HepG2 (cell line): ENCODE measurements at regions not wholly inside any gene's neighbourhood (a gene's known extent, or its start where the extent isn't known, plus 50 kb on each side); places are given as distances from the start of the nearest gene placed in this dataset.

ENCODE experiments used
- BCLAF1 ChIP-seq: fragments of 450-650 bp; IDR thresholded peaks from 2 replicates; pipeline ENCODE4 v1.6.1; 2017; ENCODE audit warnings: mild to moderate bottlenecking
- CCDC6 ChIP-seq: sonication (generic); formaldehyde crosslinking; IDR thresholded peaks from 2 replicates; pipeline ENCODE4 v1.8.1; 2022; ENCODE audit warnings: mild to moderate bottlenecking, missing genetic modification reagents, moderate library complexity
- ERF ChIP-seq: IDR thresholded peaks from 2 replicates; pipeline ENCODE4 v1.6.1; 2018; ENCODE audit warnings: missing biosample characterization, missing genetic modification reagents
- HIVEP1 ChIP-seq: sonication (generic); formaldehyde crosslinking; IDR thresholded peaks from 2 replicates; pipeline ENCODE4 v1.4.0; 2020; ENCODE audit warnings: mild to moderate bottlenecking, missing genetic modification reagents
- HMGXB4 ChIP-seq, 2 experiments: sonication (generic) in 1 of 2; formaldehyde crosslinking in 1 of 2; IDR thresholded peaks; 2 replicates each; pipeline versions ENCODE4 v1.4.0 to v1.6.1; 2018 to 2020; ENCODE audit warnings: missing genetic modification reagents in 2 of 2, borderline replicate concordance in 1 of 2, low read depth in 1 of 2, mild to moderate bottlenecking in 1 of 2, missing biosample characterization in 1 of 2
- MBD4 ChIP-seq: IDR thresholded peaks from 2 replicates; pipeline ENCODE4 v1.6.1; 2012; ENCODE audit warnings: low read length, inconsistent platforms, borderline replicate concordance
- NR0B2 ChIP-seq: sonication (generic); formaldehyde crosslinking; IDR thresholded peaks from 2 replicates; pipeline ENCODE4 v1.4.0; 2020; ENCODE audit warnings: mild to moderate bottlenecking, missing genetic modification reagents
- NRL ChIP-seq: sonication (generic); formaldehyde crosslinking; IDR thresholded peaks from 2 replicates; pipeline ENCODE4 v1.5.0; 2020; ENCODE audit warnings: missing genetic modification reagents, mild to moderate bottlenecking, moderate library complexity, borderline replicate concordance
- RARG ChIP-seq: sonication (generic); formaldehyde crosslinking; IDR thresholded peaks from 2 replicates; pipeline ENCODE4 v1.4.0; 2020; ENCODE audit warnings: low read depth, mild to moderate bottlenecking, missing genetic modification reagents
- SAP130 ChIP-seq: IDR thresholded peaks from 2 replicates; pipeline ENCODE4 v1.6.1; 2016; ENCODE audit warnings: low read depth
- SKI ChIP-seq: fragments of 450-650 bp; IDR thresholded peaks from one replicate; pipeline ENCODE4 v1.6.1; 2018; ENCODE audit warnings: mild to moderate bottlenecking; ENCODE audit not compliant: partially characterized antibody
- SMARCC2 ChIP-seq: fragments of 450-650 bp; IDR thresholded peaks from 2 replicates; pipeline ENCODE4 v1.6.1; 2017; ENCODE audit warnings: antibody characterized with exemption, mild to moderate bottlenecking
- SOX6 ChIP-seq, 2 experiments: fragments of 450-650 bp in 1 of 2; sonication (generic) in 1 of 2; formaldehyde crosslinking in 1 of 2; IDR thresholded peaks; 2 replicates each; pipeline versions ENCODE4 v1.4.0 to v1.6.1; 2017 to 2020; ENCODE audit warnings: antibody characterized with exemption in 1 of 2, mild to moderate bottlenecking in 1 of 2, missing genetic modification reagents in 1 of 2
- SRSF1 ChIP-seq: fragments of 200-400 bp; formaldehyde crosslinking; optimal IDR thresholded peaks from 2 replicates; pipeline ENCODE3; 2017; ENCODE audit warnings: mild to moderate bottlenecking, low read depth, low read length, moderate library complexity
- TEAD2 ChIP-seq: sonication (generic); formaldehyde crosslinking; IDR thresholded peaks from 2 replicates; pipeline ENCODE4 v1.9.0; 2021; ENCODE audit warnings: missing genetic modification reagents
- TSC22D2 ChIP-seq: sonication (generic); formaldehyde crosslinking; IDR thresholded peaks from 2 replicates; pipeline ENCODE4 v1.5.1; 2020; ENCODE audit warnings: missing genetic modification reagents, mild to moderate bottlenecking, borderline replicate concordance
- XBP1 ChIP-seq: sonication (generic); formaldehyde crosslinking; IDR thresholded peaks from 2 replicates; pipeline ENCODE4 v1.5.0; 2020; ENCODE audit warnings: missing genetic modification reagents
- ZFP91 ChIP-seq: sonication (generic); formaldehyde crosslinking; IDR thresholded peaks from 2 replicates; pipeline ENCODE4 v1.9.0; 2022; ENCODE audit warnings: missing genetic modification reagents, mild to moderate bottlenecking, borderline replicate concordance
- ZNF329 ChIP-seq: sonication (generic); formaldehyde crosslinking; IDR thresholded peaks from 2 replicates; pipeline ENCODE4 v1.9.0; 2021; ENCODE audit warnings: low read depth, mild to moderate bottlenecking, missing genetic modification reagents
- ZNF577 ChIP-seq: sonication (generic); formaldehyde crosslinking; IDR thresholded peaks from 2 replicates; pipeline ENCODE4 v1.4.0; 2020; ENCODE audit warnings: mild to moderate bottlenecking, low read depth, missing genetic modification reagents, borderline replicate concordance
- ZNF746 ChIP-seq: sonication (generic); formaldehyde crosslinking; IDR thresholded peaks from 2 replicates; pipeline ENCODE4 v1.8.0; 2022; ENCODE audit warnings: mild to moderate bottlenecking, missing genetic modification reagents

- no peak for TF ChIP-seq BCLAF1
- TF ChIP-seq XBP1 (CRISPR knock-in tag): peak; percentile 35; the same call in 1 of the 2 replicates
- no peak for TF ChIP-seq ZNF577 (CRISPR knock-in tag)
- TF ChIP-seq NRL (CRISPR knock-in tag): peak; percentile 99
- peak; percentile 81; the same call in 1 of the 2 replicates for TF ChIP-seq ERF
- TF ChIP-seq RARG (CRISPR knock-in tag): no peak
- 0 out of 2 replicates have a peak, but pooled peaks have one; percentile 45 for TF ChIP-seq SMARCC2
- TF ChIP-seq ZNF746: peak; percentile 92
- TF ChIP-seq ZNF329 (CRISPR knock-in tag): peak; percentile 85
- peak; percentile 64 to 84 for TF ChIP-seq HMGXB4 (CRISPR knock-in tag; IDR thresholded peaks at IDR 0.05; ENCODE audit: borderline replicate concordance in 1 of 2, low read depth in 1 of 2)
- TF ChIP-seq TSC22D2 (CRISPR knock-in tag): no peak; the same call in none of the 2 replicates
- peak; percentile 82; the same call in 1 of the 2 replicates for TF ChIP-seq NR0B2
- no peak for TF ChIP-seq MBD4
- peak; percentile 88 for TF ChIP-seq ZFP91 (CRISPR knock-in tag)
- no peak for TF ChIP-seq TEAD2 (CRISPR knock-in tag)
- no peak for TF ChIP-seq SOX6 (IDR thresholded peaks at IDR 0.05)
- TF ChIP-seq SOX6 (CRISPR knock-in tag; IDR thresholded peaks at IDR 0.05): peak; percentile 95
- peak; percentile 97 for TF ChIP-seq SAP130 (CRISPR knock-in tag)
- peak; percentile 91 for TF ChIP-seq SKI
- no peak for TF ChIP-seq SRSF1
- peak; percentile 63; the same call in 1 of the 2 replicates for TF ChIP-seq CCDC6 (CRISPR knock-in tag)
- TF ChIP-seq HIVEP1 (CRISPR knock-in tag): peak; percentile 91; the same call in 1 of the 2 replicates
These were observed 56.2 kb upstream of the ID2 start (continued) for GRCh38 chr2:8625399-8626300.
